Stimulated activated CD4-positive, alpha-beta T cell treated with anti-CD3 and anti-CD28 coated beads, Interleukin-1b, Interleukin-23, amount 100 ng/mL, for 4 hours (primary cell): ENCODE measurements at regions not wholly inside any gene's neighbourhood (a gene's known extent, or its start where the extent isn't known, plus 50 kb on each side); places are given as distances from the start of the nearest gene placed in this dataset.

ENCODE experiments used
- DNase-seq, 2 donors: peaks; one replicate each; pipeline ENCODE4 v3.0.0-alpha.2; 2020; ENCODE audit warnings: low read depth in 2 of 2

DNA sequence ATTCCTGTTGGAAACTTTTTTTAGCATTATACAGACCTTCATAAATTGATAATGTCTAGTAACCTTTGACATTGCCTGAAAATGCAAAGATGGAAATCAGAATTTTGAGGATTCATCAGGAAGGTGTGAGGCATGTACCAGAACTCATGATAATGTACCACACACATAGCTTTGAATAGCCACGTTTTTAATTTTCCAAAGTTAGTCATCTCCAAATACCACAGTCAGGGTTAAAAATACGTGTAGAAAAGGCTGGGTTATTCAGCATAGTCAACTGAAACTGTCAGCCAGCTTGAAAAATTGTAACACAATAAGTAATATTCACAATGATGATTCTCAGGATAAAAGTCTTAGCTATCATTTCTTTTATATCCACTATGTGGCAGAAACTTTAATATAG lies 102.0 kb upstream of the THRB start:
- DNase-seq = no peak

DNA sequence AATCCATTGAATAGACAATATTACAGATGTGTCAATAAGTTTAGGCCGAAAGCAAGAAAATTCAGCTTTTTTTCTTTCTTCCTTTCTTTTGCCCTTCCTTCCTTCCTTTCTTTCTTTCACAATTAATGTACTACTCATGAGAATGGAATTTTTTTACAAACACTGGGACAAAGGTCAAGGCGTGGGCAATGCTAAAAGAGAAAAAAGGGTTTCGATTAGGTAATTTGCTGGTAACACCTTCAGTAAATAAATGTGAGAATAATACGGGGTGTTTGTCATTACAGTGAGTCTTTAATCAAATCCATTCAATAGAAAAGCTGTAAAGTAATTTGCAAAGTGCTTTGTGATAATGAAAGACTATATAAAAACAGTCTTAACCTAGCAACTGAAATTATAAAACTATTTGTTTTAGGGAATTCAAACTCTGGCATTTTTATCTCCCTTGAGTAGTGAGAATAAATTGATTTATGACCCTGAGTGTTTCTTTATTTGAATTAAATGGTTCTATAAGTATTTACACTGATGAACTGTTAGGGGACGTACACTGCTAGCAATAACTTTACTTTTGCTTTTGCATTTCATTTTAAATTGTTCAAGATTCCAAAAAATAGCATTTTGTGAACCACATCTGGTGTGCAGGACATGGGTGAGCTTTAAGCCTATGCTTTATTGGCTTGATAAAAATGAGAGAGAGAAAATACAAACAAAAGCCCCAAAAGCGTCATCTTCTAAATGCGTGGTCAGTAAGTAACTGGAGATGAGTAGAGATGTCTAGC lies 104.2 kb upstream of the THRB start:
- no peak for DNase-seq

DNA sequence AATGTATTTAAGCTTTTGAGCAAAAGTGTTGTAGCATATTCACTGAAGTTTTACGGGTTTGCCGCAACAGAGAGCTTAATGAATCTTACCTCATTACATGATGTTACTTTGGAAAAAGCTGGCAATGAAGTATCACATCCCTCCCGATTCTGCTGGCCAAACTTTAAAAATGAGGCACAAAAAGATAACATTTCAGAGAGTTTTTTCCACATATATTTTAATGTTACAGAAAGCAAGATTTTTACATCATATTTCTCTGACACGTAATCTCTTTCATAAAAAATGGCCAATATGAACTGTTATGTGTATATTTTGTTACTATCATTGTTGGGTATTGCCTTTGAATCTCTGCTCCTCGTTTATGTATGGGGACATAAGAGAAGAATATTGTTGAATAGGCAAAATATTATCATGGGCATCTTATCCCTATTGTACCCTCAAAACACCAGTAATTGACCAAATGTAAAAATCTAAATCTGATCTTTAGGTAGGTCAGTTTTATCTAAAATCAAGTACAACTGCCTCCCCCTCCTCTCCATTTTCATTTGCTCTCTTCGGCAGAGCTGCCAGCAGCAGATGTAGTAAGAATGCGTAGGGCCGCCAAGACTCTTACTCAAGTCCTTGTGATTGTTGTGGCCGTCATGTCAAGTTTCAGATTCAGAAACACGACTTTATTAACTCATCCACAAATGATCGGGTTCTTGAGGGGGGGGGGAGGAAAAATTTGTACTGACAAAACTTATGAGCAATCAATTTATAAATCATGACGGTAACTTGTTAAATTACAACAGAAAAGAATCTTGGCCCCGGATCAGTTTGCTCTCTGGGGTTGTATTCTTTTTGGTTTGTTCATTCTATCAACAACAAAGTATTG lies 106.7 kb upstream of the THRB start:
- no peak for DNase-seq

DNA sequence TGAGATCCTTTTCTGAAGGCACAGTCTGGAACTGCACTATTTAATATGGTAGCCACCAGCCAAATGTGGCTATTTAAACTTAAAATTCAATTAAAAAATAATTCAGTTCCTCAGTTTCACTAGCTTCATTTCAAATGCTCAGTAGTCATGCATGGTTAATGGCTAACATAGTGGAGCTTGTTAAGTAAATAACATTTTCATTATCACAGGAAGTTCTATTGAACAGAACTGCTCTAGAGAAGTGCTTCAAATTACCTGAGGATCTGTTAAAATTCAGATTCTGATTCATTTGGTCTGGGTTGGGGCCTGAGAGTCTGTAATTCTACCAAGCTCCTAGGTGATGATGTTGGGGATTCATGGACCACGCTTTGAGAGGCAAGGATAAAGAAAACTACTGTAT lies 109.6 kb upstream of the THRB start:
- no peak for DNase-seq

DNA sequence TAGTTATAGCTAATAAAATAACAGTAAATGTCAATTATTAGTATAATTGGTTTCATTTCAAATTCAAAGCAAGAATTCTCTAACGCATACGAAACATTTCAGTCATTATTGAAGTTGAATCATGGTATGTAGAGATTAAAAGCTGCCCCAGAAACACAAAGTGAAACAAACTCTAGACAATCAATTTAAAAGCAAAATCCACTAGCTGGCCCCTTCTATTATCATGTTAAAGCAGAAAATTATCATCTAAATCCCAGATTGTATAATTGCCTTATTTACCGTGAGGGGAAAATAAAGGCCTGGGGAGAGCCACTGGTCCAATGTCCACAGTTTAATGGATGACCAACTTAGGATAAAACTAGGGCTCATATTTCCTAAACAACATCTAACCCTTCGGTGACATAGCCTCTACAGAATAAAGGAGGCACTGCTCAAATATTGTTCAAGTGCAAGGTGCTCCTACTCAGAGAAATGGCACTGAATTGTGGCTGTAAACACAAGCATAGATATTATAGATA lies 110.9 kb upstream of the THRB start:
- DNase-seq = no peak

DNA sequence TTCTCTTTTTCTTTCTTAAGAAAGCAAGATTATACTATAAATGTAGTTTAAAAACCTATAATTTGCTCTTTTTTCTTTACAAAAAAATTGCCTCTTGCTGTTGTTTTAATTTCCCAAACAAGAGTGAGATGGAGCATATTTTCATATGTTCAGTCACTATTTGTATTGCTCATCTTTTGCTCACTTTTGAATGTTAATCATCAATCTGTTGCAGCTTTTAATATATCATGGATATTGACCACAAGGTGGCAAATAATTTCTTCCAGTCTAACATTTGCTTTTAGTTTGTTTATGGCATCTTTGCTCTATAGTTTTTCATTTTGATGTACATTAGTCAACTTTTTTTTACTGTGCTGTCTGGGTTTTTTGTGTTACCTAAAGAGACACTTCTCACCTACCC lies 112.6 kb upstream of the THRB start:
- DNase-seq = no peak

DNA sequence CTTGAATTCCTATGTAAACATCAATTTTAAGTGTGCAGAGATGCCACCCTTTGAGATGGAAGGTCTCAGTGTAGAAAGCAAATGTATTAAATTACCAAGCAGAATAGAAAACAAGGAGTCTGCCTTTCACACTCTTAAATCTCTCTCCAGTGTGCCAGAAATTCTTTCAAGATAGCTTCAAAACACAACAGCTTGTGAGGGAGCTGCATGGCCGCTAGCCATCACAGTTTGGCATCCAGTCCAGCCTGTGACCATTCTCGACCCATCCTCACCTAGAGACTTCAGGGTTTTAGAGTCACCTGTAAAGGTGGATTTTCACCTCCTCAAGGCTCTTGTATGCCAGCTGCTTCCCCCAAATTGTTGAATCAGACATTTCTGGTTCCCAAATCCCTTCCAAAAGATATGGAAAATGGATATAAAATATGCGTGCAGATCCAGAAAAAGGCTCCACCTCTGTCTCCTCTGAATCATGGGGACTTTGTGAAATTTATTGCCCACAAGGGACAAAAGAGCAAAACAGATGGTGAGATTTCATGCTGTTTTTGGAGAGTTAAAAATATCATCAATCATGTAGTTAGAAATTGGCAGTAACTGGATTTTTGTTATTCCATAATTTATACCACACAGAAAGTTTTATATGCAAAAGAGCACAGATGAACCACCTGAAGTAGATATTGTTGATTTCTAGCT lies 114.2 kb upstream of the THRB start:
- no peak for DNase-seq

DNA sequence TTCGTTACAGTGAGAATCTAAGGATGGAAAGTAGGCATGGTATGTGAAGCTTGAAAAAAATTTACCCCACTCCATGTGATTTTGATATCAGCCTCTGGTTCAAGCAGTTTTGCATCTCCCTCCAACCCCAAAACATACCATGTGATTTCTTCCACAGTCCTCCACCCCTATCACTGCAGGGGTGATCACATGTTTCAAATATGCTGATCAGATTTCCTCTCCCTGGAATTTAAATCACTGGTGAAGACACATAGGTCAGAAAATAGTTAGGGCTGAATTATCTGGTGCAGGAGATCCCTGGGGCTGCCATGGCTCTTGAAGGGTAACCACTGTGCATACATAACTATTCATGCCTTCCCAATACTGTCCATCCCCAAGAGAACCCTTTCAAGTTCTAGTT lies 119.7 kb upstream of the THRB start:
- DNase-seq = no peak

DNA sequence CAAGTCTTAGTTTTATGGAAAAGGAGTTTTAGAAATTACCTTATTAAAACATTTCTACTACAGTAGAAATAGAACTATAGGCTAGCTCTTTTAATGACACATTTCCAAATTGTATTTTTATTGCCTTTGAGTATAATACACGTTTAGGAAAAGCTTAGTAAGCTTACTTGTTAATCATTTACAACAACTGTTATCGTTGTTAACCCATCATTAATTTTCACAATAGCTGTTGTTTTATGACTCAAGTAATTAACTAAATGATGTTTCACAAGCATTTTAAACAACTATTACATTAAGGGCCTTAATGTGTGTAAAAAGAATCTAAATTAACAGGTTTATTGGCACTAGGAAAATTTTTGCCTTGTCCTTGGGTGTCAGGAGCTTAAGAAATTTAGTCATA lies 120.5 kb upstream of the THRB start:
- no peak for DNase-seq

DNA sequence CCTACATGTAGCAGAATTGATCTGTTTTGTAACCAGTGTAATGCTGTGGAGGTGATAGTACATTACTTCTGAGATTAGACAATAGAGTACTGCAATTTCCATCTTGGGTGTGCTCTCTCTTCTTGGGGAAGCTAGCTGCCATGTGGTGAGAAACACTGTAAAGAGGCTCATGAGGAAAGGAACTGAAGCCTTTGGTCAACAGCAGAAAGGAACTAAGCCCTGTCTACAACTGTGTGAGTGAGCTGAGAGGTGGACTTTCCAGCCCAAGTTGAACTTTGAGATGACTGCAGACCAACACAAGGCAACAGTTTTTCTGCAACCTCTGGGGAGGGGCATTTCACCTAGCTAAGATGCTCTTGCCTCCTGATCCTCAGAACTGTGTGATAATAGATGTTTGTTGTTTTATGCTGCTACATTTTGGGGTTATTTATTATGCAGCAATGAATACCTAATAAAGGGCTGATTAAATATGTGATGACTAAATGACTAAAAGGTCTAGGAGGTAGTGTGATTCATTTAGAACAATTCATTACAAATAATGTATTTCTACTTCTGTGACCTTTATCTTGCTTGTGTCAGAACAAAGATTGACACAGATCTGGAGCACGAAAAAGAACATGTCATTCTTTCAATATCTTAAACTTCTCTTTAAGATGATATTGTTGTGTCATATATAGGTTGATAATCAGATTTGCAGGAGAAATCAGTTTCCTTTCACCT lies 121.6 kb upstream of the THRB start:
- no peak for DNase-seq

DNA sequence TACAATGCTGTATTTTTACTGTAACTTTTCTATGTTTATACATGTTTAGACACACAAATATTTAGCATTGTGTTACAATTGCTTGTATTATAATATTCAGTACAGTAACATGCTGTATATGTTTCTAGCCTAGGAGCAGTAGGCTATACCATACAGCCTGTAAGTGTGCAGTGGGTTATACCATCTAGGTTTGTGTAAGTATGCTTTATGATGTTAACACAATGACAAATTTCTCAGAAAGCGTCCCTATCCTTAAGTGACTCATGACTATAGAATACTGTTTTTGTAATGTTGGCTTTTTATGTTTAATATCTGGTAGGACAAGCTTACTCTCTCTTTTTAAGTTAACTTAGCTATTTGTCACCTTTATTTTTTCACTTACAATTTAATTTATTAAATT lies 127.5 kb upstream of the THRB start:
- DNase-seq = no peak

DNA sequence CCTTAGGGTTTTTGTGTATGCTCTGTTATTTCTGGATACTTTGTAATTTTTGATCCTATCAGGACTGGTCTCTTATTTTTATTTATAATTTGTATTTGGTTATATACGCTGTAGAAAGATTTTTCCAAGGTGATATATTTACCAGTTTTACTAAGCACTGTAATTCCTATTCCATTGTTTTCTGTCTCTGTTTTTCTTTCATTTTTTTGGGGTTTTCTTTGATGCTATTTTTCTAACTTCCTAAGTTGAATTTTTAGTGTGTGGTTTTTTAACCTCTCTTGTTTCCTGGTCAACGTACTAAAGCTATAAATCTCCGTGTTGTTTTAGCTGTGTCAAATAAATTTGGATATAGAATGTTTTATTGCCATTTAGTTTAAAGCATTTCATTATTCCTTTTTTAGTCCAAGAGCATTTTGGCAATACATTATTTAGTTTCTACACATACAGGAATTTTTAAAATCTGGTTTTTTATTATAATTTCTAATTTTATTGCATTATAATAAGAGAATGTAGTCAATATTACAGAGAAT lies 128.1 kb upstream of the THRB start:
- DNase-seq = no peak

DNA sequence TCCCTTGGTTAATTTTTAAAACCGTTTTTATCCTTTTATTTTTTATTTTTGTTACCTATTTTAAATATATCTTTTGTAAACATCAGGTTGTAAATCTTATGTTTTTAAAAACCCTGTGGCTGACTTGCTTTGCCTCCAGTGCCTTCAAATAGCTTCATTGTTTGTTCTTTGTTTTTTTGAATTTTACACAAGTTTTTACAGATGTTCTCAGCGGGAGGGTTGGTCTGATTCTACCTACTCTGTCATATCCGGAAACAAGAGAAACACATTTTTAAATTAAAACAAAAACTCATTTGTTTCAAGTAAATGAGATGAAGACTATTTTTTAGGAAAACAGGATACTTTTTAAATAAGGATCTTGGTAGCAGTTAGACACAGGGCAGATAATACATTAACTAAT lies 129.0 kb upstream of the THRB start:
- DNase-seq = no peak

DNA sequence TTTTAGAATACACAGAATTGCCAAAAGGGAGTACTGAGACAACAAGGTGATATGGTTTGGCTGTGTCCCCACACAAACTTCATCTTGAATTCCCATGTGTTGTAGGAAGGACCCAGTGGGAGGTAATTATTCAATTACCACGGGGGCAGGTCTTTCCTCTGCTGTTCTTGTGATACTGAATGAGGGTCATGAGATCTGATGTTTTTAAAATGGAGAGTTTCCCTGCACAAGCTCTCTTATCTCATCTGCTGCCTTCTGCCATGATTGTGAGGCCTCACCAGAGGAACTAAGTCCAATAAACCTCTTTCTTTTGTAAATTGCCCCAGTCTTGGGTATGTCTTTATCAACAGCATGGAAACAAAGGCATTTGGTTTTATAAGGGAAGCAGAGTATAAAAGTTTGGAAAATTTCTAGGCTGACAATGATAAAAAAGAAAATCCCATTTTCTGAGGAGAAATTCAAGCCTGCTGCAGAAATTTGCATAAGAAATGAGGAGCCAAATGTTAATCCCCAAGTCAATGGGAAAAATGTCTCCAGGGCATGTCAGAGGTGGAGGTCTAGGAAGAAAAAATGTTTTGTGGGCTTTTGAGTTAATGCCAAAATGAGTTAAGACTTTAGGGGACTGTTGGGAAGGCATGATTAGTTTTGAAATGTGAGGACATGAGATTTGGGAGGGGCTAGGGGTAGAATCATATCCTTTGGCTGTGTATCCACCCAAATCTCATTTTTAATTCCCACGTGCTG lies 130.5 kb upstream of the THRB start:
- DNase-seq = no peak

DNA sequence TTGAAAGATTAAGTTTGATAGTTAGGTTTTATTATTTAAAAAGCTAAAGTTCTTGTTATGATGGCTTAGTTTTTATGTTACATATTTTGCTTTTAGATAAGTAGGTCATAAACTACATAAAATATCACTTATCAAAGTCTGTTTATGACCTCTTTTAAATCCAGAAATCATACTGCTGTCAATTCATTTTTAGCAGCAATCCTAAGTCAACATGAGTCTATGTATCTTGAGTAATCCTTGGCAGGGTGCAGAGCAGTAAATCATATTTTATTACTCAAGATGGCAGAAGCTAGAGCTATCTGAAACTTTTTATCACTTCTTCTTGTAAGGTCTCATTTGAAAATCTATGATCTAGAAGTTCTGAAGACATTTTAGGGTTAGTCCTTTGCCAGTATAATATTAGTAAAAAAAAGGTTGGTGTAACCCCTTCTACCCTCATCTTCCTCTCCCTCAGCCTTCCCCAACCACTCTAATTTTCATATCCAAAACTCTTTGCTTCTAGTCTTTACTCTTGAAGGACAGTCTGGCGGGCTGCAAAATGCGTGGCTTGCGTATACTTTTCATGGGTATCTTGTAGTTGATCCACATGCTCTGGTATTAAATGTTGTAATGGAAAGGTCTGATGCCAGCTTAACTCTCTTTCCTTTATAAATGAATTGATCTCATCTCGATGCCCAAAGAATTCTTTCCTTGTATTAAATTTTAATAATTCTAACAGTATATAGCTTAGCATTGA lies 134.0 kb upstream of the THRB start:
- no peak for DNase-seq

DNA sequence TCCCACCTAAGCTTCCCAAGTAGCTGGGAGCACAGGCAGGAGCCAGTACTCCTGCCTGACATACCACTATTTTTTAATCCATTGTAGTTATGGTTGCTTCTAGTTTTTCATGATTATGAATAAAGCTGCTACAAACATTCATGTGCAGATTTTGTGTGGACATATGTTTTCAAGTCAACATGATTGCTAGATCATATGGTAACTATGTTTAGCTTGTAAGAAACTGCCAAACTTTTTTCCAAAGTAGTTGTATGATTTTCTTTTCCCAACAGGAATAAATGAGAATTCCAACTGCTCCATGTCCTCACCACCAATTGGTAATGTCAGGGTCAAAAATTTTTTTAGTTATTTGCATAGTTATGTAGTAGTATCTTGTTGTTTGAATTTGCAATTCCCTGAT lies 136.8 kb upstream of the THRB start:
- DNase-seq = no peak

DNA sequence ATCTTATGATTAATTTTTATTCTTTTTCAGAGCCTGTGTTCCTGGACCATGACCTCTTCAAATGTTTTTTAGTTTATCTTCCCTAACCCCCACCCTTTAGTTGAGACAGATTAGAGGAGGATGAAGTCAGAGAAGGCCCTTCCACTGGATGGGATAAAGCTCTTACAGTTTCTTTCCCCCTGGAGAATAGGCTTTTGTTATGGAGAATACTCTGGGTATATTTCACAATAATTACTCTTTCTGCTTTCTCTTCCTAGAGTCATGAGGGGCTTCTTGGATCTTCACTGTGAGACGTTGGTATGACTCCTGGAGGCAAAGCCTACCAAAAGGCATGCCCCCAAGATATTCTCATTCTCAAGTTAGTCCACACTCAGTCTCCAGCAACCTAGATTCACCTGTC lies 144.4 kb upstream of the THRB start:
- DNase-seq = no peak

DNA sequence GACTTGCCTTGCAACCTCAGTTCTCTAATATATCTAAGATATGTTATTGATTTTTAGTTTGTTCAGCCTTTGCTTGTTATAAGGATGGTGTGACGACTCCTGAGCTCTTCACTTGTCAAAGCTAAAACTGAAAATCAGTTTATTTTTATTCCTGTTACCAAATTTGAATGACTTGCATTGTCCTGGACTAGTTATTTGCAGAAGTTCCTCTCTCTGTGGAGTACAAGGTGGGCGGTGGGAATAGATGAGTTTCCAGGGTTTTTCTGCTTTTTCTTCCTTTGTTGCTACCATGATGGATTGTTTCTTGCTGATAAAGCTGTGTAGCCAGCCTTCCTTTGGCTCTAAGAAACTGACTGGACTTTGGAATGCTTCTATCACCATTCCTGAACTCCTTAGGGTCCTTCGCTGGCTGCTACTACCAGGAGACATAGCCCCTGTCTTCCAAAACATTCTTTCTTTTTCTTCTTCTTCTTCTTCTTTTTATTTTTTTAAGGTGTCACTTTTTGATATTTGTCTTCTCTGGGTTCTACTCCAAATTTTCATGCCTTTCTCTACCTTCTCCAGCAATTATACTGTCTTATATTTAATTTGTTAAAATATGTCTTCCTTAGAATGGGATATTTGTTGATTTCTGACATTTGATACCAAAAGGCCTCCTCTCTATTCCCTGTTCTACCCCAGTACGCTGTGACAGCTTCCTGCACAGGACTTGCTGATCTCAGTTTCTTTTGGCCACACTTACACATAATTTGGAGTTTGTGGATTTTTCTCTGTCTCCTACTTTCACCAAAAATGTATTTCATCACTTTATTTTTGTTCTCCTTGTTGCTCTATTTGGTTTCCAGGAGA lies 145.1 kb upstream of the THRB start:
- DNase-seq = no peak

DNA sequence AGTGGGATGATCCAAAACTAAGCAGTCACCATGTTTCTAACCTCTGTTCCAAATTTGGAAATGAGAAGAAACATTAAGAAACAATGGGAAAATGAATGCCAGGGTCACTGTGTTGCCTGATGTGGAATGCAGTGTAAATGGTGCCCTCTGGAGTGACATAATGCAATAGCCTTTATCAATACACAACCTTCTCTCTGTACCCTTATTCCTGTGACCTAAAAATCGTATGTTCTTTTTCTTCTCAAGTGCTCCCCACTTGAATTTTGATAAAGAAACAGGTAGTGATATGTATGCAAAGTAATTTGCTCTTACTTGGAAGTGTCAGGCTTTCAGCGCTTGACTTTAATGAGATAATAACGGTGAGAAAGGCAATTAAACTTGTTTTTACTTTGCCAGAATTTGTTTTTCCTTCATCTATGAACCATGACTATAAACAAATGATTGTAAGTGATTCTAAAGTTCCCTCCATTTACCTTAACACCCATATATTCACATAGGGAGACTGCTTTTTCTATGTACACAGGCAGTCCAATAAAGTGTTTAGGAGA lies 145.8 kb upstream of the THRB start:
- no peak for DNase-seq
